DMS 273 treated with DMSO at 0.1 percent for 48 hours (cell line): ENCODE measurements at regions not wholly inside any gene's neighbourhood (a gene's known extent, or its start where the extent isn't known, plus 50 kb on each side); places are given as distances from the start of the nearest gene placed in this dataset.
"Not testable (repeated sequence)": the region's sequence is repeated elsewhere in the genome, so short reads cannot be mapped to it uniquely, and the experiment has no call there.

Experiments used
- DNase-seq: peaks from one replicate; lab custom pipeline; 2025; lab: John Stamatoyannopoulos, UW

DNA sequence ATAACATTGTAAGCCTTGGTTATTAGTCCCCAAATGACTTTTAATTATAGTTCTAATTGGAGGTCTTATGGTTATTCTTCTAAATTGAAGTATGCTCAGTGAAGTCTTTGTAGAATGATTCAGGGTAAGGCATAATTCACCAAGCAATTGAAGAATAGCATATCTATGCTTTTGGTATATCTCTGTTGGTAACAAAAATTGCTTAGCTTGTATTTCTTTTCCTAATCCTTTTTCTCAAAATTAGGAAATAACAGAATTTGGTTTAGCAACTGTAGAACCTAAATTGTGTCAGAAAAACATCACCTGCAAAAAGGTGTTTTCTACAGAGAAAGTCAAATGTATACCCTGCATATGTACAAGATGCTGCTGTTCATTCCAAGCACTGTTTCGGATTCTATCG is 189.2 kb upstream of the EPHA4 start:
- no peak for DNase-seq

DNA sequence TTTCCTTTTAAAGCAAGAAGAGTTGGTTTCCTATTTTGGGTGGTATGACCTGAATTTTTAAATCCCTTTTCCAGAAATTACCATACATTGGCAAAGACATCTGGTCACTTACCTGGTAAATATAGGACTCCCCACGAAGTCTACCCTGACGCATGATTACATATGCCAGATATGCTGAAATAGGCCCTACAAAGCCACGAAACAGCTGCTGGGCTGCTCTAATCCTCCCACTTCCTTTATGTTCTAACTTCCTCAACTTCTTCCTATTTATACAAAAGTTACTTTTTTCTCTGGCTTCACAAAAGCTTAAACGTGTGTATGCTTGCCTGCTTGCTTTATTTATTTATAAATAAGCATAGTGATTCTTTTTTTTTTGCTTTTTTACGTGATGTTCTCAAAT is 186.0 kb upstream of the EPHA4 start:
- no peak for DNase-seq

DNA sequence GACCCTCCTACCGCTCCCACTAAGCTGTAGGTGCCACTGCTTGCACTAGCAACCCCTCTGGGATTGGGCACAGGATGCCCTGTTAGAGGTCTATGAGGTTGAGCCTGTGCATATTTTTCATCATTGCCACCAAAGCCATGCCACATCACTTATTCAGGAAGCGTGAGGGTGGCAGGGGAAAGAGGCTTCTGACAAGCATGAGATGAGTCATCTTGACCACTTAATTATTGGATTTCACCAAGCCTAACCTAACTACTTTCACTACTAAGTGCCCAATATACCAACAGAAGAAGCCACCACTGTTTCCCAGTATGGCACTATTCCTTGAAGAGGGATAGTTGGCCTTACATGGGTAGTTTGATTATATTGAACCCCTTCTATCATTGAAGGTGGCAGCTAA is 181.3 kb upstream of the EPHA4 start:
- DNase-seq = no peak

DNA sequence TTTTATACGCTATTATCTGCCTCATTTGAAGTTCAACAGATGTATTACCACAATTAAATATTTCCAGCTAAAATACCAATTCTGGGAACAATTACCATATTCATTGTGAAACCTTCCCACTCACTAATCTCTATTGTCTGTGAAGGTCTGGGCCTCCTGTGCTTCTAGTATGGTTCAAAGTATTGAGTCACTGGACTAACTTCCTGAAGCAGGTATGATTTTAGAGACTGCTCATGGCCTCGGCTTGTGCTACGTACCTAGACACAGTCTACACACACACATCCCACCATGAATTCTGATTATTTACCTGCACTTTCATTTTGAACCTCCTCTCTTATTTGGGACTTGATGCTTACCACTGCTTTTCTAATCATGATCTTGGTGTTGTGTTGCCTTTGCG is 180.7 kb upstream of the EPHA4 start:
- DNase-seq = no peak

DNA sequence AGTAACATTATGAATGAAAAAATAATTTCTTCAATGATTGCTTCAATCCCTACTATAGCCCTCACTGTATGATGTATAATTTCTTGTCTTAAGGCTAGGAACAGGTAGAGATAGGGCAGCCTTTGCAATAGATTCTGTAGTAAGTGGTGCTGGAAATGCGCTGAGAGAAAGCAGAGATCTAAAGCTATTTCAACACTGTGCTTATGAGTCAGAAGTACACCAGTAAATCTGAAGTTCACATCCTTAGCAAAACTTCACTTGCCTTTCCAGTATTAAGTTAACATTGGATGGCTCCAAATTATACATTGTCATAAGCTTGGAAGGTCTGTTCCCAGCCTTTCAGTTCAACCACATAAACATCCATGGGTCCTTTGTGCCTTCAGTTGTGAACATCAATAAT is 178.2 kb upstream of the EPHA4 start:
- DNase-seq = no peak

DNA sequence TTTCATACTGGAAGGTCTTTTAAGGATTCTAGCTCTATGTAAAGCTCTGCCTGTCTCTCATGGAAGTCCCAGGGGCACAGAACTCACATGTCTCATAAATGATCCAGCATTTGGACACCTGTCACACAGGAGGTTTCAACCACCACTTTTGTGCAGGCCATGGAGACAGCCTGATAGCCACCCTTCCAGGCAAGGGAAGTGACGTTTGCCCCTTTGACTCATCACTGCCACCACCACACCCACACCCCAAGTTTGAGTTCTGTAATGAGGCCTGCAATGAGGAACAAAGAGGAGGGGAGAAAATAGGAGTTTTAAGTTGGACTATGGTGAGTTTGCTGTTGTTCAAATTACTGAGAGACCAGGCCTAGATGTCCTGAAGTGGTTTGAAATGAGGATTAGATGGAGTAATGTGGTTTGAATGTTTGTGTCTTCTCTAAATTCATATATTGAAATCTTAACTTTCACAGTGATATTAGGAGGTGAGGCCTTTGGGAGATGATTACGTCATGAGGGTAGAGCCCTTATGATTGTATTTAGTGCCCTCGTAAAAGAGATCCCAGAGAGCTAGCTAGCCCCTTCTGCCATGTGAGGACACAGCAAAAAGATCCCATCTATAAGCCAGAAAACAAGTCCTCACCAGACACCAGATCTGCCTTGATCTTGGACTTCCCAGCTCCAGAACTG is 175.3 kb upstream of the EPHA4 start:
- DNase-seq = no peak

DNA sequence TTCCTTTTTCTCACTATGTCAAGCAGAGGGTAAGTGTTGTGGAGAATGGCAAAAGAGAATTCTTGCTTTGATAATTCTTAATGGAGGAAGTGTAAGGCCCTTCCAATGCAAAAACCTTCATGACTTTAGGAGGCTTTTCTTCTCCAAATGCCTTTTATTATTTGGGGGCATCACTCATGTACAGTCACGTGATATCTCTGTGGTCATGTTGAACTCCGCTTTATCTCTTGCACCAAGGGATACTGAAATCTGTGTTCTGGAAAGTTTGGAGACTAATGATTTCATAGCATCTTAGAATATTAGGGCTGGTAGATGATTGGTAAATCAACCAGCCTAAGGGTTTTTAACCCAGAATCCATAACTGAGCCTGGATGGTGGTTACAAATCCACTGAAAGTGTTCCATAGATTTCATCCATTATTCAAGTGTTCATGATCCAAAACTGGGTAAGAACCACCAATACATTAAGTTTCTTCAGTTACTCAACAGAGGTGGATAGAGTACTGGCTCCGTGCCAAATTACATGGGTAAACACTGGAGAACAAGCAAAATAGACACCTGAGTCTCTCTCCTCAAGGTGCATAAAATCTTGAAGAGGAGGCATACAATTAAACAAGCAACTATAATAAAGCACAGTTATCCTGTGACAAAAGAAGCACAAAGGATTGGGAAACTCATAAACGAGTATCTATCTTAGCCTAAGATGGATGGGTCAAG is 169.6 kb upstream of the EPHA4 start:
- no peak for DNase-seq

DNA sequence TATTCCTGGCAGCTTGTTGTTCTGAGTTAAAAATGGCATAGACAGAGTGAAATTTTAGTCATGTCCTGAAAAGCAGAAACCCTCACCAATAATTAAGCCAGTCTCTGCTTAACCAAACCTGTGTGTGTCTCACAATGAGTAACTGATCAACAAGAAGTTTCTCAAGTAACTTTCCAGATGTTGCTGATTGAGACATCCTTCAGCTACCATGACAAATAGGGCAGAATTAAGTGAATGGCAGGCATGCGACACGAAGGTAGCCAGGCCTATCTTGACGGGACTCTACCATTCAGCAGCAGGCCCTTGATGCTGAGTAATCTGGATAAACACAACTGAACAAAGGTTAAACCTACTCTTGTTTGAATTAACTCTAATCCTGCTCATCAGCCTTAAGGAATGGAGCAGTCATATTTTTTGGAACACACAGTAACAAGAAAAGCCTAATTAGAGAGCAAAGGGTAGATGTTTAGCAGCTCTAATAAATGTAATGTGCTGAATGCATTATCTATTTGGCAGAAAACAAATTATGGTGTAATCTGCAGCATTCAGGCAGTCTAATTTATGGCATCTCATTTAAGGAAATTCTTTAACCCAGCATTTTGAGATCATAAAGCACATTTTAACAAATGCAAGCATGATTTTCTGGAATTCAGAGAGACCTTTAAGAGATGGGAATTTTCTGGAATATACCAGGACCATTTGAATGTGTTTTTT is 159.5 kb upstream of the EPHA4 start:
- DNase-seq = no peak

DNA sequence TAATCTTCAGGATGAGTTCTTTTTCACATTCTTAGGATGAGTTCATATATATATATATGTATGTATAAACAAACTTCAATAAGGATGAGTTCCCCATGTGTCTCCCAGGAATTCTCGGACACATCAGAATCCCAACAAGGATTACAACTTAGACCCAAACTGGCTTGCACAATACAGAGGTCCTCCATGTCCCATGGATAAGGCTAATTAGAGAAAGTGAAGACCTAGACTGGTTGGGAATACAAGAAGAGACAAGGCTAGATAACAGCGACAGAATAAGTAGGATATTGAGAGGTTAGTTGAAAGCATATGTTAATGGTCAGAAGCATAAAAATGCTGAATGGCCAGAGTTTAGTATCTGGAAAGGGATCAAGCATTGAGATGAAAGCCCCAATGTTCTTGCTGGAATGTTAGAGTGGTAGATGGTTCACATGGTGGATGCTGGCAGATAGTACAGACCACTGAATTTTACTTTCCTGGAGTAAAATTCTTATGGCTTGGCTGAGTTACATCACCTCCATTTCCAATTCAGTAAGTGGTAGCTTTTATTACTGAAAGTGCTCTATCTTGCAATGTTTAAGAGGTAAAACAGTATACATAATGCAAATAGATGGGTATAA is 154.9 kb upstream of the EPHA4 start:
- DNase-seq = no peak

DNA sequence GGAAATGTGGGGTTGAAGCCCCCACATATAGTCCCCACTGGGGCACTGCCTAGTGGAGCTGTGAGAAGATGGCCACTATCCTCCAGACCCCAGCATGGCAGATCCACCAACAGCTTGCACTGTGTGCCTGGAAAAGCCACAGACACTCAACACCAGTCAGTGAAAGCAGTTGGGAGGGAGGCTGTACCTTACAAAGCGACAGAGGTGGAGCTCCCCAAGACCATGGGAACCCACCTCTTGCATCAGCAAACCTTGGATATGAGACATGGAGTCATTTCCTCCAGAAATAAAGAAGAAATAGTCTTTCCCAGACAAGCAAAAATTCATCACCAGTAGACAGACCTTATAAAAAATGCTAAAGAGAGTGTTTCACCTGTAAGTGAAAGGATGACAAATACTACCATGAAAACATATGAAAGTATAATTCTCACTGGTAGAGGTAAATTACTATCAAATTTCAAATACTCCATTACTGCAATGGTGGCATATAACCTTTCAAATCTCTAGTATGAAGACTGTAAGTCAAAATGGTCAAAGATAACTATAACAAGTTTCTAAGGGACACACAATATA is 152.6 kb upstream of the EPHA4 start:
- no peak for DNase-seq

DNA sequence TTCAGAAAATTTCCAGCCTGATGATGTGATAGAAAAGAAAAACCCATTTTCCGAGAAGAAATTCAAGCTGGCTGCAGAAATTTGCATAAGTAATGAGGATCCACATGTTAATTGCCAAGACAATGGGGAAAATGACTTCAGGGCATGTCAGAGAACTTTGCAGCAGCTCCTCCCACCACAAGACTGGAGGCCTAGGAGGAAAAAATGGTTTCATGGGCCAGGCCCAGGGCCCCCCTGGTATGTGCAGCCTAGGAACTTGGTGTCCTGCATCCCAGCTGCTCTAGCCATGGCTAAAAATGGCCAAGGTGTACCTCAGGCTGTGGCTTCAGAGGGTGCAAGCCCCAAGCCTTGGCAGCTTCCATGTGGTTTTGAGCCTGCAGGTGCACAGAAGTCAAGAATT is 152.0 kb upstream of the EPHA4 start:
- DNase-seq = not testable (repeated sequence)

DNA sequence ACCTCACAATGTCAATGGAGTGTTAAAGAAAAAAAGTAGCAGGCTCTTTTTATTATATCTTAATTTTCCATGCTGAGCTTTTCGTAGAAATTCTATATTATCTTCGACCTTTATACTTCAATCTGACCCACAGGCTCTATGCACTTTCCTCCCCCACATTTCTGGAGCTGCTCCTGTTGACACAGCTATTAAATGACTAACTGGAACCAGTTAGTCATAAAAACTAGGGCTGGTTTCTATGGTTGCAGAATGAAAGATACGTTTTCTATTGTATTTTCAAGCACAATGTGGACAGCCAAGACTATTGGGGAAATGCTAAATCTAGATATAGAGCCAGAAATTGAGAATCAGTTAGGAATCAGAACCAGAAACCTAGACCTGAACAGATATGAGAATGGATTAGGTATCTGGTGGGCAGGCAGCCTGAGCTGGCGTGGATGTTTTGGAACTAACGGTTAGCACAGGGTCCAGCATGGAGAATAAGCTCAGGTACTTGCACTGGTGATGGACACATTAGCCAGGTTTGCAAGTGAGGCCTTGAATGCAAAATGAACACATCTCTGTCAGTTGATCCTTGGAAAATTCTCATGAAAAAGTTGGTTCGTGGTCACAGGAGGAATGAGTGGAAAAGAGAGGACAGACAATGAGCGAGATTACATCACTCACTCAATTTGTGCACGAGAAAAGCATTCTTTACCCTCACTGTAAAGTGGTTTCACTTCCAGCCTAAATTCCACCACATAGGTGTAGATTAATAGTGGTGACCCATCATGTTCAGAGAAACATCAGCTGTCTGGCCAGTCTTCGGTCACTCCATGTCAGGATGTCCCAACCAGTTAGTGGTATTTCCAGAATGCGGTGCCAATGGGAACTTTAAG is 144.6 kb upstream of the EPHA4 start:
- DNase-seq = no peak

DNA sequence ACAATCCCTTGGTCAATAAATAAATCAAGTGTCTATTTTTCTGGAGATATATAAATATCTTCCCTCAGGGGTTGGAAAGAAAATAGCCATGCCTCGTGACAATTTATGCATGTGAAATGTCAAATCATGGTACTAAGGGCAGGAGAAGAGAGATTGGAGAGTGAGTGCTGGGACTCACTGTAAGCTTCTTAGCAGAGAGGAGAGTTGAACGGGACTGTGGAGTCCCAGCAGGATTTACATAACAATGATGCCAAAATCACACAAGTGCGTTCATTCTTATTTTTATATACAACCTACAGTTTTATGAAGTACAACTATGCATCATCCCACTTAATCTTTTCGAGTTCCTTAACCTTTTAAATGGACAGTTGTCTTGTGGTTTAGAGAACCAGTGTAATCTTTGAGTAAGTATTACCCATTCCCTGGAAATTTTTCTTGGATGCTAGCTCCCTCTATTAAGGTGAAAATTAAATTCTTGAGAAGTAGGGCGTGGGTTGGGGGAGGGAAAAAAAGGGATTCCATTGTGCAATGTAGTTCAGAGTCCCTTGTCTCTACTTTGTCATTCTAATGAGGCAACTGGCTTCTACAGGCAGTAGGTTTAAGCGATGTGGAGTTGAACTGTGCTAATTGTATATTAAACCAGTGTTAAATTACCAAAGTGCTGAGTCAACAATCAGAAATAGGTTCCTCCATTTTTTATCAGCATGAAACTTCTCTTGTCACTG is 143.6 kb upstream of the EPHA4 start:
- no peak for DNase-seq

DNA sequence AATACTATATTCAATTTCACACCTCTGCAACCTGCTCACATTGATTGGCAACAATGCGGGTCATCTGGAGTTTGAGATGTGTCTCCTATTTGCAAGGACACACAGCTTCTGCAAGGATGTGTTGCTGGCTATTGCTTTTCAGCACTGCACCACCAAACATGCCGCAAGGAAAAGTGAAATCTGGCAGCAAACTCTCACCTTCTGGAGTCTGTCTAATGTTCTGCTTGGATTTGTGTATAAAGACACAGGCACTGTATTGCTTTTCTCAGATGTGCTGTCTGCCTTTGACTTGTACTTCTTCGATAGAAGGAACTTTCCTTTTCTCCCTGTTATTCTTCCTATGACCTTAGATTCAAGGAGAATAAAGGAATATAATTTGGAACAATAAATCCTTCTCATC is 138.6 kb upstream of the EPHA4 start:
- DNase-seq = no peak

DNA sequence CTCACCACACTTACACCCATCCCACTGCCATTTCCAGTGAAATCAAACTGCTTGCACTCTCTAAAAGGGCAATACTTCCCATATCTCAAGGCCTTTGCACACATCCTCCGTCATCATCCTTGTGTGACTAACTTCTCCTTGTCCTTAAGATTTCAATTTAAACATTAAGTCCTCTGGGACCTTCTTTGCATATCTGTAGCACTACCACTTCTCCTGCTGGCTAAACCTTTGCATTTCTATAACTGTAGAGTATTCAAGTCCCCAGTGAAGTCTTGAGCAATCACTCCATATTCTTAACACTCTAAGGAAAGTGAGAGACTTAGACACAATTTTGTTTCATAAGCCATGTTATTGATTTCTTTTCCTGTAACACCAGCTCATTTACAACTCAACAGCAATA is 136.8 kb upstream of the EPHA4 start:
- DNase-seq = no peak

DNA sequence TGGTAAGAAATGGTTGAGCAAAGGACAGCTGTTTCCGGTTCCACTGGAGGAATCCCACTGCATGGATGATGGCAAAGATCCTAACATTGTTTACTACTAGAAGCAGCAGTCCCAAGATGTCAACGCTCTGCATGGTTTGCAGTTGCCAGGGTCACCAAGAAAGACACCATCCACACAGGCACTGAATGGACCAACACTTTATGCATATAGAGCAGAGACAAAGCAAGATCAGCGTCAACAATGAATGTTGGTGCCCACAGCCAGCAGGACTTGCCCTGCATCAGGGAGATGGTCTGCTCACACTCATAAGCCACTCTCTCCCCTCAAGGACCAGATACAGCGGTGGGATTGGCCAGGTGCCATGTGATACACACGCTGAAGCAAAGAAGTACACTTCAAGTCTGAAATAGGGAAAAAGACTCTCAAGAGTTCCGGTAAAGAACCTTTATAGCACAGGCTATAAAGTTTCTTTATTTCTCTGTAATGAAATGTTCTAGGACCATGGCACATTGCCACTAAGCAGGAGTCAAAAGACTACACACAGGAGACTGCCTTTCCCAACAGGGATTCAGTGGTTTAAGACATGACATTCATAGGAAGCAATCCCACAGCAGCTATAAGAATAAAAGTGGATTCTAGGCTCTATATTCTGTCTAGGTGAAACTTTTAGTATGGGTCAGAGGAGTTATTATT is 133.2 kb upstream of the EPHA4 start:
- no peak for DNase-seq

DNA sequence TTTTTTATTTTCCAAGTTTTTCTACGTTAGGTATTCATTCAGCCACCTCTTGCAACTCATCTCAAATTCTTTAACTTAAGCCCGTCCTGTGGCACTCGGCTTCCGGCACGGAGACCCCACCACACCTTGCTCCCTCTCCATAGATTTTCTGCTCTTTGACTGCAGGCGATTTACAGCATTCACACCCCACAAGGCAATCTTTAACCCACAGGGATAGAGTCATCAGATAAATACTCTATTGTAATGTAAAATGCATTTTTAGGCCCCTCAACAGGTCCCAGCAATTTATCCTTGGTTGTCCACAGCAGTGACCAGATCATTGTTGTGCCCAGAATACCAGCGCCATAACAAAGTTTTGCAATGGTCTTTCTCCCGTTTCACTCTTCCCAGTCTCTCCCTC is 132.3 kb upstream of the EPHA4 start:
- no peak for DNase-seq

DNA sequence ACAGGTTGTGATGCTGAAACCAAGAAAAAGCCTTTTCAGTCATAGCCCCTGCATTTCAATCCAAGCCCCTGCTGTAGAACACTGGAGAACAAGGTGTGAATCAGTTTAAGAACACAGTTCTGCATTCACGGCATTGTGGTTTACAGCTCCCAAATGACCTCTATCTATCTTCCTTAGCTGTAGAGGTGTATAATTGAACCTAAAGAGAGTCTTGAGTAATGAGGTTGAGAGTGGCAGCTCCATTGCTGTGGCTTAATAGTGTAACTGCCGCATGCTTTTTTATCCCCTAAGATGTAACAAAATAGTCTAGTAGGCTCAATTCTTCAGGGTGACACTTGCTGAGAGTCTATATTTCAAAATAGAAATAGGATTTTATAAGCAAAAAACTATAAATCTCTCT is 121.3 kb upstream of the EPHA4 start:
- no peak for DNase-seq

DNA sequence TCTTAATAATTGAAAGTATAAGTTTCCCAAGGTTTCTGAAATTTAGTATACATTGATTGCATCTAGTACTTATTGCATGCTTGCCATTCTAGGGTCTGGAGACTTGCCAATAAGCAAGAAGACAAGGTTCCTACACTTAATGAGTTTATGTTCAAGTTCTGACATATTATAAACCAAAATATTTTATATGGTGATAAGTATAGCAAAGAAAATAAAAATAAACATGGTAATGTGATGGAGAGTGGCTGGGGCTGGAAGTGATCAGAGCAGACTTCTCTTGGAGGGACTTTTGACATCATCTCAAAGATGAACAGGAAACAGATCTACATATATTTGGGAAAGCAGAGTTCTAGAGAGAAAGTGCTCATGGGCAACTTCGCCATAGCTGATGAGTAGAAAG is 119.5 kb upstream of the EPHA4 start:
- no peak for DNase-seq

DNA sequence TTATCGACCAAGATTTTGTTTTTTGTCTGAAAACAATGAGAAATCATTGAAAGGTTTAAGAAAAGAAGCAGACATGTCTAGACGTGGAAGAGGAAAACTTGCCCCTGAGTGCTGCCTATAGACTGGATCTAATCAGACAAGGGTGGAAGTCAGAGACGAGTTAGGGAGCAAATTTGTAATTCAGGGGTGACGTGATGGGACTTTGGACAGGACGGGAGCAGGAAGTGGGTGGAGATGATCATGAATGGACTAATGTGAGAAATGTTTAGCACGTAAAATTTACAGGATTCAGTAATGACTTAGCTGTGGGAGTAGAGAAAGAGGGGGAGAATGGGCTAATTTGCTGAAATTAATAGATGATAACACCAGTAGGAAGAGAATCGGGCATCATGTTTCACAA is 117.0 kb upstream of the EPHA4 start:
- DNase-seq = no peak
